Astrocyte of the hippocampus (primary cell): ENCODE measurements at regions not wholly inside any gene's neighbourhood (a gene's known extent, or its start where the extent isn't known, plus 50 kb on each side); places are given as distances from the start of the nearest gene placed in this dataset.

ENCODE experiments used
- DNase-seq: peaks from one replicate; pipeline ENCODE4 v3.0.0; 2011; ENCODE audit warnings: low read depth, low spot score

GRCh38 chr9:109549386-109549785 lies 51.3 kb upstream of the PTPN3 start:
- no peak for DNase-seq

GRCh38 chr9:109551651-109552050 lies 53.5 kb upstream of the PTPN3 start:
- no peak for DNase-seq

GRCh38 chr9:109555215-109555614 lies 57.1 kb upstream of the PTPN3 start:
- DNase-seq: no peak

- no peak for DNase-seq
Measured at GRCh38 chr9:109556061-109556460, 58.0 kb upstream of the PTPN3 start.

GRCh38 chr9:109556786-109557185 lies 58.7 kb upstream of the PTPN3 start:
- no peak for DNase-seq

- no peak for DNase-seq
Measured at GRCh38 chr9:109557481-109557880, 59.4 kb upstream of the PTPN3 start.

- DNase-seq: no peak
Measured at GRCh38 chr9:109558718-109559151, 60.6 kb upstream of the PTPN3 start.

GRCh38 chr9:109560470-109561132 lies 62.5 kb upstream of the PTPN3 start:
- DNase-seq: peak; percentile 56

- no peak for DNase-seq
Measured at GRCh38 chr9:109561137-109561536, 63.0 kb upstream of the PTPN3 start.

GRCh38 chr9:109568089-109568488 lies 70.0 kb upstream of the PTPN3 start:
- no peak for DNase-seq

- DNase-seq: no peak
Measured at GRCh38 chr9:109568568-109569210, 70.6 kb upstream of the PTPN3 start.

- peak; percentile 79 for DNase-seq
Measured at GRCh38 chr9:109574061-109574882, 76.2 kb upstream of the PTPN3 start.

GRCh38 chr9:109576762-109577161 lies 78.7 kb upstream of the PTPN3 start:
- DNase-seq: no peak

GRCh38 chr9:109579191-109579948 lies 81.3 kb upstream of the PTPN3 start:
- DNase-seq: no peak

- DNase-seq: peak; percentile 23
Measured at GRCh38 chr9:109582386-109582785, 84.3 kb upstream of the PTPN3 start.

GRCh38 chr9:109584205-109584604 lies 86.1 kb upstream of the PTPN3 start:
- DNase-seq: no peak

- no peak for DNase-seq
Measured at GRCh38 chr9:109585796-109586195, 87.7 kb upstream of the PTPN3 start.

- no peak for DNase-seq
Measured at GRCh38 chr9:109586993-109587392, 88.9 kb upstream of the PTPN3 start.

- no peak for DNase-seq
Measured at GRCh38 chr9:109588415-109588814, 90.3 kb upstream of the PTPN3 start.

GRCh38 chr9:109590966-109591365 lies 92.9 kb upstream of the PTPN3 start:
- DNase-seq: peak; percentile 55

GRCh38 chr9:109591691-109592090 lies 93.6 kb upstream of the PTPN3 start:
- DNase-seq: no peak

GRCh38 chr9:109593612-109594011 lies 95.5 kb upstream of the PTPN3 start:
- DNase-seq: no peak
